Panc1 (cell line): ENCODE measurements at regions not wholly inside any gene's neighbourhood (a gene's known extent, or its start where the extent isn't known, plus 50 kb on each side); places are given as distances from the start of the nearest gene placed in this dataset.

Experiments
- POLR2AphosphoS5 ChIP-seq: IDR thresholded peaks from 2 replicates; pipeline ENCODE4 v1.6.1; 2012; ENCODE audit warnings: mild to moderate bottlenecking, low read depth, low read length, moderate library complexity
- TCF7L2 ChIP-seq: IDR thresholded peaks from 2 replicates; pipeline ENCODE4 v1.6.1; 2011; ENCODE audit warnings: mild to moderate bottlenecking, low read depth, low read length, inconsistent platforms
- TF ChIP-seq, protein P1 (sequence below): fragments of 450-650 bp; IDR thresholded peaks from 2 replicates; pipeline ENCODE4 v1.5.1; 2017; ENCODE audit warnings: mild to moderate bottlenecking
- TF ChIP-seq, protein P2 (sequence below), 2 experiments: IDR thresholded peaks; 2 replicates each; pipeline ENCODE4 v1.6.1; 2011 to 2012; ENCODE audit warnings: low read depth in 2 of 2, control low read depth in 1 of 2, low read length in 1 of 2, mild to moderate bottlenecking in 1 of 2, moderate library complexity in 1 of 2; ENCODE audit not compliant: insufficient read depth in 1 of 2

- TF ChIP-seq, protein P1, sequence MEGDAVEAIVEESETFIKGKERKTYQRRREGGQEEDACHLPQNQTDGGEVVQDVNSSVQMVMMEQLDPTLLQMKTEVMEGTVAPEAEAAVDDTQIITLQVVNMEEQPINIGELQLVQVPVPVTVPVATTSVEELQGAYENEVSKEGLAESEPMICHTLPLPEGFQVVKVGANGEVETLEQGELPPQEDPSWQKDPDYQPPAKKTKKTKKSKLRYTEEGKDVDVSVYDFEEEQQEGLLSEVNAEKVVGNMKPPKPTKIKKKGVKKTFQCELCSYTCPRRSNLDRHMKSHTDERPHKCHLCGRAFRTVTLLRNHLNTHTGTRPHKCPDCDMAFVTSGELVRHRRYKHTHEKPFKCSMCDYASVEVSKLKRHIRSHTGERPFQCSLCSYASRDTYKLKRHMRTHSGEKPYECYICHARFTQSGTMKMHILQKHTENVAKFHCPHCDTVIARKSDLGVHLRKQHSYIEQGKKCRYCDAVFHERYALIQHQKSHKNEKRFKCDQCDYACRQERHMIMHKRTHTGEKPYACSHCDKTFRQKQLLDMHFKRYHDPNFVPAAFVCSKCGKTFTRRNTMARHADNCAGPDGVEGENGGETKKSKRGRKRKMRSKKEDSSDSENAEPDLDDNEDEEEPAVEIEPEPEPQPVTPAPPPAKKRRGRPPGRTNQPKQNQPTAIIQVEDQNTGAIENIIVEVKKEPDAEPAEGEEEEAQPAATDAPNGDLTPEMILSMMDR = no peak
- TF ChIP-seq, protein P2, sequence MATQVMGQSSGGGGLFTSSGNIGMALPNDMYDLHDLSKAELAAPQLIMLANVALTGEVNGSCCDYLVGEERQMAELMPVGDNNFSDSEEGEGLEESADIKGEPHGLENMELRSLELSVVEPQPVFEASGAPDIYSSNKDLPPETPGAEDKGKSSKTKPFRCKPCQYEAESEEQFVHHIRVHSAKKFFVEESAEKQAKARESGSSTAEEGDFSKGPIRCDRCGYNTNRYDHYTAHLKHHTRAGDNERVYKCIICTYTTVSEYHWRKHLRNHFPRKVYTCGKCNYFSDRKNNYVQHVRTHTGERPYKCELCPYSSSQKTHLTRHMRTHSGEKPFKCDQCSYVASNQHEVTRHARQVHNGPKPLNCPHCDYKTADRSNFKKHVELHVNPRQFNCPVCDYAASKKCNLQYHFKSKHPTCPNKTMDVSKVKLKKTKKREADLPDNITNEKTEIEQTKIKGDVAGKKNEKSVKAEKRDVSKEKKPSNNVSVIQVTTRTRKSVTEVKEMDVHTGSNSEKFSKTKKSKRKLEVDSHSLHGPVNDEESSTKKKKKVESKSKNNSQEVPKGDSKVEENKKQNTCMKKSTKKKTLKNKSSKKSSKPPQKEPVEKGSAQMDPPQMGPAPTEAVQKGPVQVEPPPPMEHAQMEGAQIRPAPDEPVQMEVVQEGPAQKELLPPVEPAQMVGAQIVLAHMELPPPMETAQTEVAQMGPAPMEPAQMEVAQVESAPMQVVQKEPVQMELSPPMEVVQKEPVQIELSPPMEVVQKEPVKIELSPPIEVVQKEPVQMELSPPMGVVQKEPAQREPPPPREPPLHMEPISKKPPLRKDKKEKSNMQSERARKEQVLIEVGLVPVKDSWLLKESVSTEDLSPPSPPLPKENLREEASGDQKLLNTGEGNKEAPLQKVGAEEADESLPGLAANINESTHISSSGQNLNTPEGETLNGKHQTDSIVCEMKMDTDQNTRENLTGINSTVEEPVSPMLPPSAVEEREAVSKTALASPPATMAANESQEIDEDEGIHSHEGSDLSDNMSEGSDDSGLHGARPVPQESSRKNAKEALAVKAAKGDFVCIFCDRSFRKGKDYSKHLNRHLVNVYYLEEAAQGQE (IDR thresholded peaks at IDR 0.05; ENCODE audit: insufficient read depth in 1 of 2, low read depth in 2 of 2, low read length in 1 of 2) = no peak
- TF ChIP-seq TCF7L2 (no peak), POLR2AphosphoS5 (no peak)
Observed at GRCh38 chr14:53784688-53785087, 171.9 kb downstream of the BMP4 start.
